ENCODE measurements at regions not wholly inside any gene's neighbourhood (a gene's known extent, or its start where the extent isn't known, plus 50 kb on each side); places are given as distances from the start of the nearest gene placed in this dataset.

GRCh38 chr12:13583630-13584029 is 387.1 kb downstream of the EMP1 start:
- TF ChIP-seq CTCF (IDR thresholded peaks at IDR 0.05) (no peak), POLR2A (IDR thresholded peaks at IDR 0.05) (no peak)
